ENCODE measurements at regions not wholly inside any gene's neighbourhood (a gene's known extent, or its start where the extent isn't known, plus 50 kb on each side); places are given as distances from the start of the nearest gene placed in this dataset.

DNA sequence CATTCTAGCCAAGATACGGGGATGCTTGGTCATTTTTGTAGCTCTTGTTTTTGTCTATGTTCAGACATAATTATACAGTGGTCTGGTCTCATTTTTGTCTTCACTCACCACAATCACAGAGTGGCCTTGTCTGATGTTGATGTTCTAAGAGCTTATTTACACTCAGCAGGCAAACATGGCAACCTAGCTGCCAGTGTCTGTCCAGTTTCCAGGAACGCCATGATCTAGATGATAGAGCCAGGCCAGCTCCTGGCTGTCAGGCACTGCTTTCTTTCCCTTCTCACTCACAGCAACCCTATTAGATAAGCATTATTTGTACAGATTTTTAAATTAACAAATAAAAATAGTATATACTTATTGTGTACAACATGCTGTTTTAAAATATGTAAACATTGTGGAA lies 98.6 kb upstream of the PHF14 start:
- Histone ChIP-seq H3K27me3 (no peaks in the 10 kb centered on the region), H3K9me3 (no peaks in the 10 kb centered on the region), H3K4me3 (no peak overlapping the region), H3K36me3 (no peaks in the 10 kb centered on the region), H3K27ac (no peak overlapping the region), H3K4me1 (no peaks in the 10 kb centered on the region)
- TF ChIP-seq, protein P1, sequence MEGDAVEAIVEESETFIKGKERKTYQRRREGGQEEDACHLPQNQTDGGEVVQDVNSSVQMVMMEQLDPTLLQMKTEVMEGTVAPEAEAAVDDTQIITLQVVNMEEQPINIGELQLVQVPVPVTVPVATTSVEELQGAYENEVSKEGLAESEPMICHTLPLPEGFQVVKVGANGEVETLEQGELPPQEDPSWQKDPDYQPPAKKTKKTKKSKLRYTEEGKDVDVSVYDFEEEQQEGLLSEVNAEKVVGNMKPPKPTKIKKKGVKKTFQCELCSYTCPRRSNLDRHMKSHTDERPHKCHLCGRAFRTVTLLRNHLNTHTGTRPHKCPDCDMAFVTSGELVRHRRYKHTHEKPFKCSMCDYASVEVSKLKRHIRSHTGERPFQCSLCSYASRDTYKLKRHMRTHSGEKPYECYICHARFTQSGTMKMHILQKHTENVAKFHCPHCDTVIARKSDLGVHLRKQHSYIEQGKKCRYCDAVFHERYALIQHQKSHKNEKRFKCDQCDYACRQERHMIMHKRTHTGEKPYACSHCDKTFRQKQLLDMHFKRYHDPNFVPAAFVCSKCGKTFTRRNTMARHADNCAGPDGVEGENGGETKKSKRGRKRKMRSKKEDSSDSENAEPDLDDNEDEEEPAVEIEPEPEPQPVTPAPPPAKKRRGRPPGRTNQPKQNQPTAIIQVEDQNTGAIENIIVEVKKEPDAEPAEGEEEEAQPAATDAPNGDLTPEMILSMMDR (IDR thresholded peaks at IDR 0.05): no peak
- intact Hi-C loops (cut with DNase I): no loop called here
- ATAC-seq: no peak
- no peak for DNase-seq

DNA sequence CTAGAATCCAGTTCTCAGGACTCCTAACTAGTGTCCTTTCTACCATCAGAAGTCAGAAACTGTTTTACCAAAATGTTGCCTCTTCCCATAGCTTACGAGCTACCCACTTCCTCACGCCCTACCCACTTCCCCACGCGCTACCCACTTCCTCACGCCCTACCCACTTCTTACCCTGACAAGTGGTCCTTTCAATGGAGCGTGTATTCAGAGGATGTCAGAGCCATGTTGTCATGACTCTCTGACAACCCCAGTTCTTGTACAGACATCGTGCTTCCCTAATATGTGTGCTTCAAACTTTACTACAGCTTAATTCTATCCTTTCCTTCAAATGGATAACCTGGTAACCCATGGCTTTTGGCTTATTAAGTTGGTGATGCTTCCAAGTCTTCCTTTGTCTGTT lies 84.8 kb upstream of the PHF14 start:
- intact Hi-C loops (cut with DNase I): no loop called here
- ATAC-seq (no peak), DNase-seq (no peak)
- no peak overlapping the region for H3K27ac ChIP-seq
- H3K36me3 ChIP-seq: no peaks in the 10 kb centered on the region
- H3K4me3 ChIP-seq: no peak overlapping the region
- TF ChIP-seq, protein P1 (IDR thresholded peaks at IDR 0.05): no peak
- no peaks in the 10 kb centered on the region for H3K27me3 ChIP-seq
- no peaks in the 10 kb centered on the region for H3K9me3 ChIP-seq
- no peaks in the 10 kb centered on the region for H3K4me1 ChIP-seq

DNA sequence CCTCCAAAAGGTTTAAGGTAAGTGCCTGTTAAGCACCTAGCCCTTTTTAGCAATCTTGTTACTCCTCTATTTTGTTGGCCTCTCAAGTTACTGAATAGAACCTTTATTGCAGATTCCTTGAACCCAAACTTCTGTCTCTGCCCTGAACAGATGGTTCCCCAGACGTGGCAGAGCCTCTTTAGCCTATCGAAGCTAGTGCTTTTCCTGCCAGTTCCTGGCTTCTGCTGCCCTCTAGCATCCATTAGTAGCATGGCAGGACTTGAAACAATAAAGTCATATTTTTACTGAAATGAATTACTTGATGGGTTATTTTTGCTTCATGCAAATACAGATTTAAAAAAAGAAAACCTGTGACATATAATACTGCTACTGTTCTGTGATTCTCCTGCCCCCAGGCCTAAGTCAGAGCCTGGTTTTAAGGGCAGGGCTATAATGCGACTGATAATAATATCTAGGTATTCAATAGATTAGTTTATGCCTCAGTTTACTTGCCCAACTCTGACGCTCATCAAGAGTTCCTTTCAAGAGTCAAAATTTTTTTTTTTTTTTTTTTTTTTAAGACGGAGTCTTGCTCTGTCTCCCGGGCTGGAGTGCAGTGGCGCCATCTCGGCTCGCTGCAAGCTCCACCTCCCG lies 84.3 kb upstream of the PHF14 start:
- no peaks in the 10 kb centered on the region for H3K9me3 ChIP-seq
- ATAC-seq: peak; percentile 89
- no peaks in the 10 kb centered on the region for H3K27me3 ChIP-seq
- no peaks in the 10 kb centered on the region for H3K36me3 ChIP-seq
- H3K4me1 ChIP-seq: no peaks in the 10 kb centered on the region
- no peak overlapping the region for H3K27ac ChIP-seq
- DNase-seq: peak in 2 of 4 donors; percentile 41 to 58
- intact Hi-C loops (cut with DNase I): no loop called here
- no peak overlapping the region for H3K4me3 ChIP-seq
- TF ChIP-seq, protein P1 (IDR thresholded peaks at IDR 0.05): peak; percentile 37 to 59

DNA sequence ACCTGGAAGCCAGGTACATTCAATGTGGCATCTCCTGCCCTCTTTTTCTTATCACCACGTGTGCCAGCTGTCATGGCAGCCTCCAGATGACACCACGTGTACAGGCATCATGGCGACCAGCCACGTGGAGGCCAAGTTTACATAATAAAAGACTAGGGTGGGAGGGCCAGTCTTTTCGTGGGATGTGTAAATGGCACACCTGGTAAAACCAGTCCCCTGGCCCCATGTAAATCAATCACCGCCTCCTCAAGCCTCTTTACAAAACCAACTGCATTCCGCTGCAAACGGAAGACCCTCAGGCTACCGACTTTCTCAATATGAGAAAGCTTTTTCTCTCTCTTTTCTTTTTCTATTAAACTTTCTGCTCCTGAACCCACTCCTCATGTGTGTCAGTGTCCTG lies 65.1 kb upstream of the PHF14 start:
- no peak overlapping the region for H3K27ac ChIP-seq
- H3K4me3 ChIP-seq: no peak overlapping the region
- intact Hi-C loops (cut with DNase I): no loop called here
- peaks cover 0 to 18% of the 10 kb centered on the region in 2 donors for H3K9me3 ChIP-seq
- ATAC-seq: no peak
- H3K4me1 ChIP-seq: no peaks in the 10 kb centered on the region
- DNase-seq: no peak
- H3K27me3 ChIP-seq: no peaks in the 10 kb centered on the region
- TF ChIP-seq, protein P1 (IDR thresholded peaks at IDR 0.05): no peak
- H3K36me3 ChIP-seq: no peaks in the 10 kb centered on the region

GRCh38 chr7:10910447-10910846 lies 63.2 kb upstream of the PHF14 start:
- DNase-seq (no peak), ATAC-seq (no peak)
- intact Hi-C loops (cut with DNase I): no loop called here
- H3K27me3 ChIP-seq: no peaks in the 10 kb centered on the region
- no peaks in the 10 kb centered on the region for H3K36me3 ChIP-seq
- no peak overlapping the region for H3K4me3 ChIP-seq
- TF ChIP-seq, protein P1 (IDR thresholded peaks at IDR 0.05): no peak
- H3K4me1 ChIP-seq: no peaks in the 10 kb centered on the region
- H3K9me3 ChIP-seq: peaks cover 0 to 18% of the 10 kb centered on the region in 2 donors
- H3K27ac ChIP-seq: no peak overlapping the region

Data from left lung (tissue), 4 donors.